GM12878 (cell line): ENCODE measurements at regions not wholly inside any gene's neighbourhood (a gene's known extent, or its start where the extent isn't known, plus 50 kb on each side); places are given as distances from the start of the nearest gene placed in this dataset.

Source experiments
- BACH1 ChIP-seq: fragments of 450-650 bp; IDR thresholded peaks from 2 replicates; pipeline ENCODE4 v1.6.1; 2017; ENCODE audit warnings: mild to moderate bottlenecking, borderline replicate concordance
- BCL11A ChIP-seq: IDR thresholded peaks from 2 replicates; pipeline ENCODE4 v1.6.1; 2011; ENCODE audit warnings: low read depth, low read length
- CHD4 ChIP-seq: fragments of 200-600 bp; sonication (generic); IDR thresholded peaks from 2 replicates; pipeline ENCODE4 v1.6.1; 2016; ENCODE audit warnings: mild to moderate bottlenecking
- CTCF ChIP-seq, 3 experiments: IDR thresholded peaks in 2 of 3; conservative IDR thresholded peaks in 1 of 3; 2 replicates each; pipeline ENCODE4 v1.5.1; 2011; ENCODE audit warnings: low read depth in 3 of 3, low read length in 3 of 3, mild to moderate bottlenecking in 3 of 3, control low read depth in 2 of 3, moderate library complexity in 2 of 3, inconsistent platforms in 1 of 3, mixed read lengths in 1 of 3; ENCODE audit not compliant: control insufficient read depth in 2 of 3, insufficient read depth in 1 of 3; ENCODE audit errors: extremely low read depth in 1 of 3
- EP300 ChIP-seq, 2 experiments: fragments of 150-350 bp in 1 of 2; IDR thresholded peaks; 2 replicates each; pipeline ENCODE4 v1.6.1; 2011 to 2012; ENCODE audit warnings: low read depth in 2 of 2, low read length in 2 of 2, borderline replicate concordance in 1 of 2, improper control_type of control experiment in 1 of 2, inconsistent platforms in 1 of 2; ENCODE audit not compliant: control insufficient read depth in 1 of 2
- IRF3 ChIP-seq: fragments of 450-650 bp; IDR thresholded peaks from 2 replicates; pipeline ENCODE4 v1.6.1; 2014; ENCODE audit warnings: mild to moderate bottlenecking
- NFIC ChIP-seq: IDR thresholded peaks from 2 replicates; pipeline ENCODE4 v1.6.1; 2012; ENCODE audit warnings: low read depth, mild to moderate bottlenecking, inconsistent platforms, low read length, moderate library complexity
- NFYB ChIP-seq: IDR thresholded peaks from 2 replicates; pipeline ENCODE4 v1.6.1; 2011; ENCODE audit warnings: low read depth, mild to moderate bottlenecking, low read length, improper control_type of control experiment, moderate library complexity; ENCODE audit not compliant: insufficient read depth
- NRF1 ChIP-seq: conservative IDR thresholded peaks from 2 replicates; pipeline ENCODE4 v1.6.1; 2011; ENCODE audit warnings: mild to moderate bottlenecking, low read depth, low read length, improper control_type of control experiment
- POLR2A ChIP-seq: IDR thresholded peaks from 2 replicates; pipeline ENCODE4 v1.6.1; 2011; ENCODE audit warnings: low read depth, mild to moderate bottlenecking, low read length
- RAD21 ChIP-seq: IDR thresholded peaks from 2 replicates; pipeline ENCODE4 v1.6.1; 2011; ENCODE audit warnings: mild to moderate bottlenecking, low read depth, low read length, moderate library complexity; ENCODE audit not compliant: insufficient read depth
- SMAD1 ChIP-seq: fragments of 450-650 bp; IDR thresholded peaks from 2 replicates; pipeline ENCODE4 v1.6.1; 2018; ENCODE audit warnings: mild to moderate bottlenecking, low read depth; ENCODE audit not compliant: partially characterized antibody
- SMARCA5 ChIP-seq: fragments of 450-650 bp; IDR thresholded peaks from 2 replicates; pipeline ENCODE4 v1.6.1; 2017; ENCODE audit warnings: mild to moderate bottlenecking
- YY1 ChIP-seq: IDR thresholded peaks from 2 replicates; pipeline ENCODE4 v1.6.1; 2011; ENCODE audit warnings: low read depth, mild to moderate bottlenecking, low read length

GRCh38 chr11:112448806-112449205, 188.1 kb upstream of the PLET1 start:
- TF ChIP-seq SMARCA5 (no peak), POLR2A (no peak), SMAD1 (no peak), YY1 (no peak), BACH1 (no peak), CTCF (IDR thresholded peaks at IDR 0.05 in 2 of 3, conservative IDR thresholded peaks at IDR 0.05 in 1 of 3; ENCODE audit: control insufficient read depth in 2 of 3, extremely low read depth in 1 of 3, insufficient read depth in 1 of 3, low read depth in 3 of 3, low read length in 3 of 3) (no peak), NFYB (no peak), IRF3 (no peak), EP300 (IDR thresholded peaks at IDR 0.05; ENCODE audit: borderline replicate concordance in 1 of 2, control insufficient read depth in 1 of 2, low read depth in 2 of 2, low read length in 2 of 2) (no peak), CHD4 (no peak), NFIC (no peak), BCL11A (no peak), RAD21 (no peak), NRF1 (no peak)
